Breast epithelium (tissue), 3 donors: ENCODE measurements at regions not wholly inside any gene's neighbourhood (a gene's known extent, or its start where the extent isn't known, plus 50 kb on each side); places are given as distances from the start of the nearest gene placed in this dataset.

ENCODE experiments used
- CTCF ChIP-seq, 3 donors: fragments of 450-650 bp; IDR thresholded peaks; one replicate each; pipeline ENCODE4 v1.5.1; 2016 to 2017; ENCODE audit warnings: antibody characterized with exemption in 3 of 3, mild to moderate bottlenecking in 3 of 3, moderate library complexity in 3 of 3
- POLR2A ChIP-seq: fragments of 450-650 bp; IDR thresholded peaks from one replicate; pipeline ENCODE4 v1.6.1; 2016; ENCODE audit warnings: antibody characterized with exemption, mild to moderate bottlenecking, moderate library complexity
- POLR2AphosphoS5 ChIP-seq, 3 donors: sonication (generic); formaldehyde crosslinking; IDR thresholded peaks; one replicate each; pipeline ENCODE4 v1.6.1; 2017; ENCODE audit warnings: antibody characterized with exemption in 3 of 3

GRCh38 chr13:44719857-44720671 is 143.9 kb upstream of the TSC22D1 start:
- TF ChIP-seq CTCF (IDR thresholded peaks at IDR 0.05) (no peak), POLR2AphosphoS5 (IDR thresholded peaks at IDR 0.05) (no peak), POLR2A (no peak)
